ELF-1 (cell line): ENCODE measurements at regions not wholly inside any gene's neighbourhood (a gene's known extent, or its start where the extent isn't known, plus 50 kb on each side); places are given as distances from the start of the nearest gene placed in this dataset.

Experiments used
- DNase-seq: peaks from one replicate; pipeline ENCODE4 v3.0.0-alpha.2; 2016; ENCODE audit warnings: low read depth, low spot score

GRCh38 chr20:39164642-39165041 is 202.5 kb downstream of the DHX35 start:
- no peak for DNase-seq

DNA sequence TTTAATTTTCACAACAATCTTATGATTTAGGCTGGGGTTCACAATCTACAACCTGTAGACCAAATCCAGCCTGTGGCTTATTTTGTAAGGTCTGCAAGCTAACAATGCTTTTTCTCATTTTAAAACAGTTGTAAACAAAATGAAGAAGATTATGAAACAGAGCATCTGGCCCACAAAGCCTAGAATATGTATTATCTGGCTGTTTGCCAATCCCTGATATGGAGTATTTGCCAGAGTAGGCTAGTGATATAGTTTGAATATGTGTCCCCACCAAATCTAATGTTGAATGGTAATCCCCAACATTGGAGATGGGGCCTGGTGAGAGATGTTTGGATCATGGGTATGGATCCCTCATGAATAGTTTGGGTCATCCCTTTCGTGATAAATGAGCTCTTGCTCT is 201.8 kb downstream of the DHX35 start:
- no peak for DNase-seq

- no peak for DNase-seq
Measured at GRCh38 chr20:39161900-39162299, 199.8 kb downstream of the DHX35 start.

- DNase-seq, result no peak
Measured at GRCh38 chr20:39155971-39156370, 193.8 kb downstream of the DHX35 start.

DNA sequence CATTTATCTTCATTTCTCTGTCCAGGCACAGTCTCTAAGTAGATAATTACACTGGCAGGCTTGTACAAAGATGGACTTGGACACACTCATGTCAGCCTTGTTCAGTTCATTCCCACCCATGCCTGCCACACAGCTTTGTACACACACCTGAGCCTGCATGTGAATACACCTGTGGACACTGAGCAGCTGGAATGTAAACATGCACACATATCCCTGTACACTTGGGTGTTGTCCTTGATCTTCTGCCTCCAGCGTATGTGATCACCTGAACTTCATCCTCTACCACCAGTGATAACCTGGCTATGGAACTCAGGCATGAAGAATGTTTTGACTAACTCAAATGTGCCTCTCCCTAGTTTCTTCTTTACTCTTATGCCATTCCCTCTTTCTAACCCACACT is 190.6 kb downstream of the DHX35 start:
- DNase-seq, result no peak

GRCh38 chr20:39152126-39152525 is 190.0 kb downstream of the DHX35 start:
- no peak for DNase-seq

GRCh38 chr20:39150501-39150900 is 188.4 kb downstream of the DHX35 start:
- no peak for DNase-seq

DNA sequence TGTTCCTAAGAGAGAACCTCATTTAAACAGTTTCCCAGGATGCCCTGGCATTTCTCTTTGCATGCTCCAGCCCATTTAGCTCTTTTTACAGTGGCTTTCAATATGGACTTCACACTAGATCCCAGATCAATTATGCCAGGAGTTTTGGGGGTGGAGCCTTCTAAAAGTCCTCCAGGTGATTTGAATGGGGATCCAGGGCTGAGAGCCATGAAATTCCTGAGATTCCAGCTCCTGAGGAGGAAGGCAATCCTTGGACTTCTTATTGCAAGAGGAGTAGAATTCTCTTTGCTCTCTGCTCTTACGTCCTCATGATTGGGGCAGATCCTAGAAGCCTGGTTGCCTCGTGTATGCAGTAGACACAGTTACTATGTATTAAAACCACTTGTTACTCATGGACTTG is 184.2 kb downstream of the DHX35 start:
- DNase-seq, result peak; percentile 39

- DNase-seq, result no peak
Measured at GRCh38 chr20:39145921-39146320, 183.8 kb downstream of the DHX35 start.

DNA sequence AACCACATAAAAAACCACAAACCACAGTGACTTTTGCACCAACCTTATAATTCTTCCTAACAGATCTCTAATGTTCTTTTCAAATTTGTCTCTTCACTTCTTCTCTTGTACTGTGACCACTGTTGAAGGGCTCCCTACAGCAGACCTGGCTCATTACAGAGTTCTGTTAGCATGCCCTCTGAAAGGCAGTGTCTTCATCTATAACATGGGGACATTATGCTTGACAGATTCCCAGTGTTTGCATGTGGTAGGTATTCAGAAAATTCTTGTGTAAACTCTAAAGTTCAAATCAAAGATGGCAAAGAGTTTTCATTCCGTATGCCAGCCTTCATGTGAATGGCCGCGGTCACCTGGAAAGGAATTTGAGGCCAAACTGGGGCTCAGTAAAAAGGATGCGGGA is 182.6 kb downstream of the DHX35 start:
- no peak for DNase-seq

GRCh38 chr20:39142407-39143096 is 180.4 kb downstream of the DHX35 start:
- no peak for DNase-seq

DNA sequence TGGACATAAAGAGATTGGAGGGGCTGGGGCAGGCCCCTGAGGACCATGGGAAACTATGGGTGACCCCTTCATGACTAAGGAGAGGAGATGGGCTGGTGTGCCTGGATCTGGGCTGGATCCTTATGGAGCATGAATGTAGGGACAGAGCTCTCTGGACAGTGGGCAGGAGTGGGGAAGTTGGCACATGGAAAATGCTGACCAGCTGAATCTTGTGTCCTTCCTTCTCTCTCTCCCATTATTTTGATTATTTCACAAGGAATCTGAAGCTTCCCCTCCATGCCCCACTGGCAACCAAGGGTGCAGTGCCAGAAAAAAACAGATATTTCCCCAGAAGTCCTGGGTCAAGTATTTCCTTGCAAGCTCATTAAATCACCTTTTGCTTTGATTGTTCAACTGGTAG is 175.2 kb downstream of the DHX35 start:
- no peak for DNase-seq

DNA sequence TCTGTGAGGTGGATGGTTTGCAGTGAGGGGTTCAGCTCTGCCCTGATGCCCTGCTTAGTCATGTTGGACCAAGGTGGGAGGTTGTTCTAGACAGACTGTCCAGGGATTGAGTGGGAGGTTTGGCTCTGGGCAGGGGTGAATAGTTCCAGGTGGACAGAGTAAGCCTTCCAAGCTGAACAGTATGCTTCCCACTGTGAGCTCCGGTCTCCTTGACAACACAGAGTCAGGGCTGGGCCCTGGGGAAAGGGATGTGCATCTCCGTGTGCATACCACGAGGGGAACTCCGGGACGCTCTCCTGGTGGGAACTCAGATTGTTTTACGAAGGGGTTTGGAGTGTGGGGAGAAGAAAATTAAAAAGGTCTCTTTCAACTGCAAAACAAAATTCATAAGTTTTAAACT is 174.7 kb downstream of the DHX35 start:
- no peak for DNase-seq

DNA sequence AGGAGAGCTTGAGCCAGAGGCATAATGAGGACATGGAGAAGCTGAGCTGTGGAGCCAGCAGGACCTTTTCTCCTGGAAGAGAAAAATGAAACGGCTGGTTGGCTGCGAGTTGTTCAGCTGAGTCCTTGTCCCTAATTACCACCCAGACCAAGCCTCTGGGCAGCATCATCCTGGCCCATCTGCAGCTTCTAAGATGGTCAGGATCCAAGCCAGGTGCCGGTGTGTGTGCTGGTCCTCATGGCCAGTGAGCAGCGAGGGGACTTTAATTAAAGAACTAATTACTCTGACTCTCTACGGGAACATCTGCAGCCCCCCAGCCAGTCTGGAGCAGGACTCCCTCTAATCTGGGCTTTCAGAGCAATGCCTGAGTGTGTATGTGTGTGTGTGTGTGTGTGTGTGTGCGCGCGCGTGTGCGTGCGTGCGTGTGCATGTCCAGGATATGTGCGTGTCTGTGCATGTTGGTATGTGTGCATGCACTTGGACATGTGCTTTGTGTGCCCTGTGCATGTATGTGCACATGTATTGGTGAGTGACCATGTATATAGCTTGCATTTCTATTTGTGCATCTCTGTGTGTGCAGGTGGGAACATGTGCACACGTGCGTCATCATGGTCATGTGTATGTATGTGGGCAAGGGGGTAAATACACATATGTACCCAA is 173.9 kb downstream of the DHX35 start:
- no peak for DNase-seq

- no peak for DNase-seq
Measured at GRCh38 chr20:39133201-39133600, 171.1 kb downstream of the DHX35 start.

GRCh38 chr20:39132511-39132910 is 170.4 kb downstream of the DHX35 start:
- DNase-seq, result no peak

- DNase-seq, result no peak
Measured at GRCh38 chr20:39132093-39132492, 169.9 kb downstream of the DHX35 start.

DNA sequence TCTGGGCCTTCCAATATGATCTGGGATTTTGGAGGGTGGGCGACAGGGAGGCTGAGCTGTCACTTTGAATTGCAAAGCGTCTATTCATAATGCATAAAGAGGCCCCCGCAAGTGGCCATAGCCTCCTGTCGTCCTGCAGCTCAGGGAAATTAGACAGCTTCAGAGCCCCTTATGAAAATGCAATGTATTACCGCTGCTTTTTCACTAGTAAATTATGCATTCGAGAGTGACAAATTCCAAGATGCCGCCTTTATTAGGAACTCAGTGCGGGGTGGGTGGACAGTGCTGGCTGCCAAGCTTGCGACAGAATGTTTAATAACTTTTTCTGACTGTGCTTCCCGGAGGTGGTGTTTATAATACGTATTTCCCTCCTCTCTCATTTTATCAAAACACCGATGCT is 168.5 kb downstream of the DHX35 start:
- no peak for DNase-seq

- DNase-seq, result no peak
Measured at GRCh38 chr20:39129523-39129922, 167.4 kb downstream of the DHX35 start.

GRCh38 chr20:39124064-39124463 is 161.9 kb downstream of the DHX35 start:
- no peak for DNase-seq

DNA sequence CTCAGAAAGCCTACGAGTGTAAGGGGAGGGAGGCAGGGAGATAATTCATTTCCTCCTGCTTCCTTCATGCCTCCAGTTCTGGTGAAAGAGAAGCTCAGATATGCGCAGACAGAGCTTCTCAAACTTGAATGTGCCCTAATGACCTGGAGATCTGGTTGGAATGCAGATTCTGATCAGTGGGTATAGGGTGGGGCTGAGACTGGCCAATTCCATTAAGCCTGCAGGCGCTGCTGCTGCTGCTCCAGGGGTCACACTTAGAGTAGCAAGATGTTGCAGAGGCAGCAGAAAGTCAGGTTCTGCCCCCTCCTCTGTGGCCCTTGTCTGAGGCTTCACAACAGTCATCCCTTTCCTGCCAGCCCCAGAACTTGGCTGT is 161.0 kb downstream of the DHX35 start:
- DNase-seq, result peak; percentile 50

DNA sequence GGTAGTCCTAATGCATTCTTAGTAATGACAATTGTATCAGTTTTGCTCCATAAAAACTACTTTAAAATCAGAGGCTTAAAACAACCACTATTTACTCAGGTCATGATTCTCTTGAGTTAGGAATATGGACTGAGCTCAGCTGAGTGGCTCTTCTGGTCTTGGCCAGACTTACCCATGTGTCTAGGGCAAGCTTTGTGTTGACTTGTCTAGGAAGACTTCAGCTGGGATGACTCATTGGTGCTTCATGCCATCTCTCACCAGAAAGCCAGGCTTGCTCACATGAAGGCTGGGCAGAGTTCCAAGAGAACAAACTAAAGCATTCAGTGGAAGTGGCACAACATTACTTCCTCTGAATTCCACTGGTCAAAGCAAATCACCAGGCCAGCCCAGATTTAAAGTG is 155.3 kb downstream of the DHX35 start:
- DNase-seq, result no peak

DNA sequence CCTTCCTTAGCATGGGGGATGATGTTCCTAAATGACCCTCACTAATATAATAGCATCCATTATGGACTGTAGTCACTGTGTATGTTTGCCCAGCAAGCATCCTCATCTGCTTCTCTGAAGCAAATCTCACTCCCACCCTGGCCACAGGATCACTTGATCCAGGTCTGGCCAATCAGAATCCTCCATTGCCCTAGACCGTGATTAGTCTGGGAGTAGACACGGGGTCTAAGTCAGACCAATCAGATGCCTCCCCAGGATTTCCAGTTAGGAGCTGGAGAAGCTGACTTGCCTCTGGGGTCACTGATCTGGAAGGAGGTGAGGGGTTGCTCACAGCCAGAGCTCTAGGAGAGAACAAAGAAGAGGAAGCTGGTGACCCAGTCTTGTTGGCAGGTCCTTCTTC is 153.9 kb downstream of the DHX35 start:
- no peak for DNase-seq
